ENCODE measurements at regions not wholly inside any gene's neighbourhood (a gene's known extent, or its start where the extent isn't known, plus 50 kb on each side); places are given as distances from the start of the nearest gene placed in this dataset.

- in situ Hi-C loops (cut with HindIII; ENCODE audit: extremely low pct_ligation_motif_present, low pct_unique_long_range_greater_than_20kb) (no loop called here), intact Hi-C loops (cut with micrococcal nuclease; ENCODE audit: unreplicated experiment) (no loop called here)
- Histone ChIP-seq H3K79me2 (ENCODE audit: insufficient read depth, low read length) (no peaks in the 10 kb centered on the region), H3K9ac (ENCODE audit: insufficient read depth, low read depth, low read length) (no peak overlapping the region), H2AFZ (ENCODE audit: low read length) (no peak overlapping the region), H3K4me1 (ENCODE audit: insufficient read depth, low read length) (peaks cover 22% of the 10 kb centered on the region), H3K27me3 (ENCODE audit: control insufficient read depth in 1 of 2, insufficient read depth in 2 of 2, low read length in 2 of 2) (peaks cover 3 to 20% of the 10 kb centered on the region in 2 experiments; a peak in 2 of 5 replicates), H4K20me1 (ENCODE audit: insufficient read depth, low read length) (no peaks in the 10 kb centered on the region), H3K4me3 (replicated peaks in 1 of 3; ENCODE audit: insufficient read depth in 1 of 3, low read depth in 2 of 3, low read length in 3 of 3) (no peak overlapping the region), H3K9me3 (ENCODE audit: low read length) (no peaks in the 10 kb centered on the region), H3K36me3 (replicated peaks in 1 of 2; ENCODE audit: control insufficient read depth in 1 of 2, insufficient read depth in 2 of 2, low read length in 2 of 2) (no peaks in the 10 kb centered on the region), H3K4me2 (ENCODE audit: low read depth, low read length) (no peak overlapping the region), H3K27ac (ENCODE audit: extremely low read length, insufficient read depth, low read length) (no peak overlapping the region)
- ATAC-seq (no peak), DNase-seq (ENCODE audit: low spot score) (no peak), FAIRE-seq (no peak)
- ChIA-PET POLR2A (interaction anchor here (1.2 to 1.7 kb wide), 2 partner anchors 10 to 43 kb away, joined by 5 to 7 read pairs; no protein-coding TSS in a partner anchor), CTCF (ENCODE audit: low intra/inter-chr PET ratio, low total read pairs) (no interaction called here)
- 44% methylated on average over 4 of the region's 4 CpGs for WGBS (ENCODE audit: low lambda C conversion rate)
- BruUV-seq (replicated peaks), result no TSS peak
- TF ChIP-seq KLF13 (CRISPR knock-in tag; IDR thresholded peaks at IDR 0.05) (no peak), ATM (IDR thresholded peaks at IDR 0.05; ENCODE audit: borderline replicate concordance) (no peak), DDIT3 (CRISPR knock-in tag; IDR thresholded peaks at IDR 0.05) (no peak), RELA (CRISPR knock-in tag; IDR thresholded peaks at IDR 0.05) (no peak), DMAP1 (CRISPR knock-in tag; IDR thresholded peaks at IDR 0.05) (no peak), SOX5 (CRISPR knock-in tag; IDR thresholded peaks at IDR 0.05; ENCODE audit: borderline replicate concordance) (no peak), KDM5A (IDR thresholded peaks at IDR 0.05; ENCODE audit: borderline replicate concordance, low read length) (no peak), ZNF800 (CRISPR knock-in tag; IDR thresholded peaks at IDR 0.05) (no peak), ZNF121 (CRISPR knock-in tag; IDR thresholded peaks at IDR 0.05) (no peak), ZNF17 (CRISPR knock-in tag; IDR thresholded peaks at IDR 0.05) (no peak), KAT7 (CRISPR knock-in tag; IDR thresholded peaks at IDR 0.05; ENCODE audit: borderline replicate concordance) (no peak), GATA4 (IDR thresholded peaks at IDR 0.05; ENCODE audit: borderline replicate concordance, low read depth) (no peak), SRY (CRISPR knock-in tag; IDR thresholded peaks at IDR 0.05) (no peak), ZNF576 (CRISPR knock-in tag; IDR thresholded peaks at IDR 0.05) (no peak)
Measured at GRCh38 chr20:22480336-22480735, 104.0 kb downstream of the FOXA2 start.

Data from HepG2 (cell line).